ENCODE measurements at regions not wholly inside any gene's neighbourhood (a gene's known extent, or its start where the extent isn't known, plus 50 kb on each side); places are given as distances from the start of the nearest gene placed in this dataset.

GRCh38 chr2:16080516-16080915 is 140.2 kb downstream of the MYCN start:
- TF ChIP-seq POU6F1 (CRISPR knock-in tag; IDR thresholded peaks at IDR 0.05; ENCODE audit: borderline replicate concordance, low read depth): no peak
- no peak for TF ChIP-seq TSHZ2 (CRISPR knock-in tag; IDR thresholded peaks at IDR 0.05)
- TF ChIP-seq CSRNP3 (CRISPR knock-in tag; IDR thresholded peaks at IDR 0.05): no peak
- TF ChIP-seq TOX (CRISPR knock-in tag; IDR thresholded peaks at IDR 0.05; ENCODE audit: borderline replicate concordance): no peak
- no peak for TF ChIP-seq ZFP3 (CRISPR knock-in tag; IDR thresholded peaks at IDR 0.05)
- TF ChIP-seq ZFP30 (CRISPR knock-in tag; IDR thresholded peaks at IDR 0.05): no peak
- no peak for TF ChIP-seq RARB (CRISPR knock-in tag; IDR thresholded peaks at IDR 0.05)
- TF ChIP-seq CREB5 (CRISPR knock-in tag; IDR thresholded peaks at IDR 0.05; ENCODE audit: low read depth): no peak
- no peak for TF ChIP-seq BACH2 (CRISPR knock-in tag; IDR thresholded peaks at IDR 0.05; ENCODE audit: borderline replicate concordance)
- TF ChIP-seq ZC3H10 (CRISPR knock-in tag; IDR thresholded peaks at IDR 0.05): no peak
- no peak for TF ChIP-seq PATZ1 (CRISPR knock-in tag; IDR thresholded peaks at IDR 0.05; ENCODE audit: borderline replicate concordance)
